Heart left ventricle (tissue), 13 donors: ENCODE measurements at regions not wholly inside any gene's neighbourhood (a gene's known extent, or its start where the extent isn't known, plus 50 kb on each side); places are given as distances from the start of the nearest gene placed in this dataset.

Experiments used
- POLR2A ChIP-seq, 2 donors: fragments of 450-650 bp; IDR thresholded peaks; one replicate each; pipeline ENCODE4 v1.6.1; 2017; ENCODE audit warnings: antibody characterized with exemption in 2 of 2, mild to moderate bottlenecking in 2 of 2, moderate library complexity in 2 of 2
- TF ChIP-seq, protein P1 (sequence below), 12 donors: fragments of 200-600 bp; sonication (generic) in 4 of 12; IDR thresholded peaks; one replicate each; pipeline versions ENCODE4 v1.5.0 to v1.8.0; 2018 to 2022; ENCODE audit warnings: antibody characterized with exemption in 12 of 12, mild to moderate bottlenecking in 5 of 12
- donor health status: ischemic (EF 13 %, LVEDD 7.1; RV severe dilation, severe dysfunction).
- donor health status: DM: no; HTN: yes; CAD: no.
- donor health status: DM: no; HTN: no; CAD: no.
- donor health status: ischemic (EF 25% LVEDD 6.9; RV normal size, moderate dysfunction).
- donor health status: ischemic (EF 25% LVEDD 5.7; RV mildly dilated, moderate dysfunction).
- donor health status: ischemic (EF 35%, LVEDD 5.7; RV mildly dilated, moderate dysfunction).
- donor health status: nonischemic (EF 11% LVEDD 7.7; RV severe dilation, severe dysfunction).
- donor health status: DM: yes; HTN: yes; CAD: no.
- donor health status: PGD.
- donor health status: ischemic (EF 29% LVEDD 5.4; RV normal size, mild dysfunction).
- donor health status: nonischemic (EF 23%, LVEDD 6.1; RV moderate dilation, normal function).

DNA sequence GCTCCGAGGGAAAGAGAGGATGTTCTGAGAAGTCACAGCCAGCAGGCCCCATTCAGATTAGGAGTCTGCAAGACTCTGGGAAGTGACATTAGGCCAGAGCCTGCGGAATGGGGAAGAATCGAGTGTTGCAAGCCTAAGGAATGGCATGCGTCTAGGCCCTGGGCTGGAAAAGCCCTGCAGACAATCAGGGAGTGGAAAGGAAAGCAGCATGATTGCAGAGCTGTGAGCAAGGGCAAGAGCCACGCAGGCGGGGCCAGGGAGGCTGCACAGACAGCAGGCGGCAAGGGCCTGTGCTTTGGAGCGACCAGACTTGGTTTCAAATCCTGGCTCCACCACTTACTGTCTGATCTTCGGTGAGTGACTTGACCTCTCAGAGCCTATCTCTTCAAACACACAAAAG, 118.2 kb downstream of the RRAGC start:
- TF ChIP-seq, protein P1, sequence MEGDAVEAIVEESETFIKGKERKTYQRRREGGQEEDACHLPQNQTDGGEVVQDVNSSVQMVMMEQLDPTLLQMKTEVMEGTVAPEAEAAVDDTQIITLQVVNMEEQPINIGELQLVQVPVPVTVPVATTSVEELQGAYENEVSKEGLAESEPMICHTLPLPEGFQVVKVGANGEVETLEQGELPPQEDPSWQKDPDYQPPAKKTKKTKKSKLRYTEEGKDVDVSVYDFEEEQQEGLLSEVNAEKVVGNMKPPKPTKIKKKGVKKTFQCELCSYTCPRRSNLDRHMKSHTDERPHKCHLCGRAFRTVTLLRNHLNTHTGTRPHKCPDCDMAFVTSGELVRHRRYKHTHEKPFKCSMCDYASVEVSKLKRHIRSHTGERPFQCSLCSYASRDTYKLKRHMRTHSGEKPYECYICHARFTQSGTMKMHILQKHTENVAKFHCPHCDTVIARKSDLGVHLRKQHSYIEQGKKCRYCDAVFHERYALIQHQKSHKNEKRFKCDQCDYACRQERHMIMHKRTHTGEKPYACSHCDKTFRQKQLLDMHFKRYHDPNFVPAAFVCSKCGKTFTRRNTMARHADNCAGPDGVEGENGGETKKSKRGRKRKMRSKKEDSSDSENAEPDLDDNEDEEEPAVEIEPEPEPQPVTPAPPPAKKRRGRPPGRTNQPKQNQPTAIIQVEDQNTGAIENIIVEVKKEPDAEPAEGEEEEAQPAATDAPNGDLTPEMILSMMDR (IDR thresholded peaks at IDR 0.05), result no peak
- TF ChIP-seq POLR2A (IDR thresholded peaks at IDR 0.05), result no peak
